ENCODE measurements at regions not wholly inside any gene's neighbourhood (a gene's known extent, or its start where the extent isn't known, plus 50 kb on each side); places are given as distances from the start of the nearest gene placed in this dataset.

- DNase-seq (ENCODE audit: low read depth in 2 of 2), result no peak
Observed at GRCh38 chr2:14572633-14573032, 59.9 kb upstream of the LRATD1 start.

- no peak for DNase-seq (ENCODE audit: low read depth in 2 of 2)
Observed at GRCh38 chr2:14577843-14578242, 54.7 kb upstream of the LRATD1 start.
